Right lobe of liver (tissue), 6 donors: ENCODE measurements at regions not wholly inside any gene's neighbourhood (a gene's known extent, or its start where the extent isn't known, plus 50 kb on each side); places are given as distances from the start of the nearest gene placed in this dataset.

Experiments
- ATAC-seq, 4 donors: fragments of 200-7000 bp; cut with Tn5 transposase; one replicate each; pipeline ENCODE4 v1.9.1; 2020; ENCODE audit warnings: mild to moderate bottlenecking in 4 of 4, moderate library complexity in 4 of 4
- DNase-seq, 3 donors: peaks; one replicate each; pipeline ENCODE4 v3.0.0-alpha.2; 2020
- H3K27ac ChIP-seq, 3 donors: fragments of 200-600 bp; one replicate each; pipeline ENCODE4 v1.8.0; 2022
- H3K27me3 ChIP-seq, 2 donors: fragments of 200-600 bp; one replicate each; pipeline ENCODE4 v1.8.0; 2022
- H3K36me3 ChIP-seq, 4 donors: fragments of 200-600 bp; sonication (generic) in 1 of 4; one replicate each; pipeline versions ENCODE4 v1.5.1 to v1.8.0; 2017 to 2022; ENCODE audit warnings: control low read depth in 1 of 4
- H3K4me1 ChIP-seq, 4 donors: fragments of 200-600 bp; sonication (generic) in 1 of 4; one replicate each; pipeline versions ENCODE4 v1.5.1 to v1.8.0; 2017 to 2022; ENCODE audit warnings: control low read depth in 1 of 4
- H3K4me3 ChIP-seq, 3 donors: fragments of 200-600 bp; one replicate each; pipeline ENCODE4 v1.8.0; 2022
- H3K9me3 ChIP-seq, 4 donors: fragments of 200-600 bp; sonication (generic) in 1 of 4; one replicate each; pipeline versions ENCODE4 v1.5.1 to v1.8.0; 2017 to 2022; ENCODE audit warnings: control low read depth in 1 of 4
- POLR2A ChIP-seq: fragments of 450-650 bp; IDR thresholded peaks from one replicate; pipeline ENCODE4 v1.6.1; 2017; ENCODE audit warnings: antibody characterized with exemption, mild to moderate bottlenecking
- WGBS: methylation state at CpG from one replicate; pipeline ENCODE4 v1.1.6; 2018; ENCODE audit warnings: low coverage, low lambda C conversion rate; ENCODE audit not compliant: insufficient coverage; ENCODE audit errors: missing lambda C conversion rate; 5-methylcytosine and 5-hydroxymethylcytosine counted together
- intact Hi-C, 2 donors: fragments of 100-400 bp; cut with DNase I; formaldehyde crosslinking; loops; one replicate each; pipeline versions ENCODE4 v1.11.2 to v1.14.1; 2022
- TF ChIP-seq, protein P1 (sequence below), 4 donors: fragments of 200-600 bp in 3 of 4; fragments of 450-650 bp in 1 of 4; IDR thresholded peaks; one replicate each; pipeline versions ENCODE4 v1.5.1 to v1.8.0; 2016 to 2022; ENCODE audit warnings: antibody characterized with exemption in 4 of 4, mild to moderate bottlenecking in 2 of 4
- donor health status: DM: no; HTN: yes; CAD: no.
- donor health status: DM: no; HTN: no; CAD: no.
- donor health status: DM: no; HTN: no; CAD: no.
- donor health status: DM: no; HTN: yes; CAD: no.
- donor health status: DM: no; HTN: yes; CAD: no.

DNA sequence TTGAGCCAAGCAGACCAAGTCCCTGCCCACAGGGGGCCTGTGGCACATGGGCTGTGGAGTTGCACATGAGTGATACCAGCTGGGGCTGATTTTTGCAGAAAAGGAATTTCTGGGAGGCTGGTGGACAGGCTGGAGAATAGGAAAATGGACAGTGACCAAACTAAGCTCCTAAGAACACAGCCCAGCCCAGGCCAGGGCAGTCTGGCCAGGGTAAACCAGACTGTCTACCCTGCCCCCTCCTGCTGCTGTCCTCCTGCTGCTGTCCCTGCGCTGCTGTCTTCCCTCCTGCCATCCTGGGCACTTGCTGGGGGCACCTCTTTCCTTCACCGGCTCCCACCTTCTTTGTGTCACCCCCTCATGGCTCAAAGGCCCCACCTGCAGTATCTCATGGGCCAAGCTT is 219.2 kb downstream of the ZIC5 start:
- Histone ChIP-seq H3K36me3 (no peaks in the 10 kb centered on the region), H3K9me3 (no peaks in the 10 kb centered on the region), H3K27ac (peak overlapping the region; percentile 52 to 63 (median 57)), H3K4me1 (peaks cover 0 to 12% (median 3%) of the 10 kb centered on the region in 4 donors), H3K4me3 (no peak overlapping the region), H3K27me3 (no peaks in the 10 kb centered on the region)
- ATAC-seq (peak; percentile 7 to 52 (median 32)), DNase-seq (no peak)
- 86% methylated on average over 1 of the region's 2 CpGs for WGBS
- intact Hi-C loops = no loop called here
- TF ChIP-seq, protein P1, sequence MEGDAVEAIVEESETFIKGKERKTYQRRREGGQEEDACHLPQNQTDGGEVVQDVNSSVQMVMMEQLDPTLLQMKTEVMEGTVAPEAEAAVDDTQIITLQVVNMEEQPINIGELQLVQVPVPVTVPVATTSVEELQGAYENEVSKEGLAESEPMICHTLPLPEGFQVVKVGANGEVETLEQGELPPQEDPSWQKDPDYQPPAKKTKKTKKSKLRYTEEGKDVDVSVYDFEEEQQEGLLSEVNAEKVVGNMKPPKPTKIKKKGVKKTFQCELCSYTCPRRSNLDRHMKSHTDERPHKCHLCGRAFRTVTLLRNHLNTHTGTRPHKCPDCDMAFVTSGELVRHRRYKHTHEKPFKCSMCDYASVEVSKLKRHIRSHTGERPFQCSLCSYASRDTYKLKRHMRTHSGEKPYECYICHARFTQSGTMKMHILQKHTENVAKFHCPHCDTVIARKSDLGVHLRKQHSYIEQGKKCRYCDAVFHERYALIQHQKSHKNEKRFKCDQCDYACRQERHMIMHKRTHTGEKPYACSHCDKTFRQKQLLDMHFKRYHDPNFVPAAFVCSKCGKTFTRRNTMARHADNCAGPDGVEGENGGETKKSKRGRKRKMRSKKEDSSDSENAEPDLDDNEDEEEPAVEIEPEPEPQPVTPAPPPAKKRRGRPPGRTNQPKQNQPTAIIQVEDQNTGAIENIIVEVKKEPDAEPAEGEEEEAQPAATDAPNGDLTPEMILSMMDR (IDR thresholded peaks at IDR 0.05) = no peak
- TF ChIP-seq POLR2A = no peak

DNA sequence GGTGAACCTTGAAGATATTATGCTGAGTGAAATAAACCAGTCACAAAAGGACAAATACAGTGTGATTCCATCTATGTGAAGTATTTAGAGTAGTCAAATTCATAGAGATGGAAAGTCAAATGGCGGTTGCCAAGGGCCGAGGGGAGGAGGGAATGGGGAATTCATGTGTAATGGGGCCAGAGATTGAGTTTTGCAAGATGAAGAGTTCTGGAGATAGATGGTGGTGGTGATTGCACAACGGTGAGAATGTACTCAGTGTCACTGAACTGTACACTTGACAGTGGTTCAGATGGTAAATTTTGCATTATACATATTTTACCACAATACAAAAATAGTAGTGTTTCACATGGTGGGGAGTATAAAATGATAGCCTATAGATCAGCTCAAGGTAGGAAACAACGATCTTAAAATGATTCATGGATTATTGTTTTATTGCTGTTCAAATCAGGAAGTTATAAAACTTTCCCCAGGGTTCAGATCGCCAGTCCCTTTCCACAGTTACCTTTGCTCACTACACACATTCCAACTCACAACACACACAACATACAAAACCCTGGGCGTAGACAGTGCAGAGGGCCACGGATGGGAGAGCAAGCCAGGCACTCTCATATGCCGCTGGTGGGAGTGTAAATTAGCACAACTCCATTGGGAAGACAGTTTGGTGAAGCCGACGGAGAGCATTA is 219.9 kb downstream of the ZIC5 start:
- intact Hi-C loops = no loop called here
- Histone ChIP-seq H3K9me3 (no peaks in the 10 kb centered on the region), H3K27ac (peak overlapping the region; percentile 52 to 63 (median 57)), H3K4me3 (no peak overlapping the region), H3K4me1 (peaks cover 0 to 12% (median 3%) of the 10 kb centered on the region in 4 donors), H3K27me3 (no peaks in the 10 kb centered on the region), H3K36me3 (no peaks in the 10 kb centered on the region)
- peak; percentile 34 to 86 (median 69) for DNase-seq
- TF ChIP-seq, protein P1 (IDR thresholded peaks at IDR 0.05) = no peak
- TF ChIP-seq POLR2A = peak; percentile 43
- ATAC-seq = peak; percentile 88 to 95 (median 90)
- 20% methylated on average over 10 of the region's 10 CpGs for WGBS

DNA sequence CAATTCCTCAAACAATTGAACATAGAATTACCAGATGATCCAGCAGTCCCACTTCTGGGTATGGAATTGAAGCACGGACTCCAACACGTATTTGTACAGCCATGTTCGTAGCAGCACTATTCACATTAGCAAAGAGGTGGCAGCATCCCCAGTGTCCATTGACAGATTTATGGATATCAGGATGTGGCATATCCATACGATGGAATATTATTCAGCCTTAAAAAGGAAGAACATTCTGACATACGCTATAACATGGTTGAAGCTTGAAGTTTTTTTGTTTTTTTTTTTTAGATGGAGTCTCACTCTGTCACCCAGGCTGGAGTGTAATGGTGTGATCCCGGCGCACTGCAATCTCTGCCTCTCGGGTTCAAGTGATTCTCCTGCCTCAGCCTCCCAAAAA is 220.6 kb downstream of the ZIC5 start:
- WGBS = 98% methylated on average over 5 of the region's 8 CpGs
- TF ChIP-seq, protein P1 (IDR thresholded peaks at IDR 0.05) = no peak
- TF ChIP-seq POLR2A = no peak

DNA sequence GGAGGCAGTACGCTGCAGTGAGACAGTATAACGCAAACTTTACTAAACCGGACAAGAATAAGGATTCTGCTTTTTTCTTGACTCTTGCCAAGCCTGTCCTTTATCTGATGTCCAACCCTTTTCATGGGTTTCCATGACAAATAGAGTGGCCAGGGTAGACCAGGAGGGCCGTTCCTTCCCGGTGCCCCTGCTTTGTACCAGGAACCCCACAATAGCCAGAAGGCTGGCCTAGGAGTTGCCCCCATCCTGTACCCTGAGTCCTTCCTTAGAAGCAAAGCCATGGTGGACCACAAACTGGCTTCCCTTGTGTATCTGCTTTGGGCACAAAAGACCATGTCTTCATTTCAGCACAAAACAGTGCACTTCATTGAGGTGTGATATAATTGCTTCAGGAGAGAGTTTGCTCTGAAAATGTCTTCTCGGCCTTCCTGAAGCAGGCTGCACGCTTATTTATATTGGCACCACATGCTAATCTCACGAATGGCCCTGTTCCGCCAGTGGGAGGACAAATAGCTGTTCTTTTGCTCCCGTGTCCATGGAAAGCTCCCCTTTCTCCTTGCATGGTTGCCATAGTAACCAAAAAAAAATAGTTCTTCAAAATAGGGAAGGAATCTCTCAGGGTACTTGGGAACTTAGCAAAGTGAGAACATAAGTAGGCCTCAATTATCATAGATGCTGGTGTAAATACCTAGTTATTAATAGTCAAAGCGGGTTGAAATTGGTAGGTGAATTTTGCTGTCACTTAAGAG is 222.1 kb downstream of the ZIC5 start:
- no peak for DNase-seq
- 68% methylated on average over 8 of the region's 11 CpGs for WGBS
- ATAC-seq = no peak
- intact Hi-C loops = no loop called here
- Histone ChIP-seq H3K27ac (no peak overlapping the region), H3K4me1 (peaks cover 0 to 12% (median 3%) of the 10 kb centered on the region in 4 donors), H3K4me3 (no peak overlapping the region), H3K27me3 (no peaks in the 10 kb centered on the region), H3K9me3 (no peaks in the 10 kb centered on the region), H3K36me3 (no peaks in the 10 kb centered on the region)
- TF ChIP-seq, protein P1 (IDR thresholded peaks at IDR 0.05) = no peak
- no peak for TF ChIP-seq POLR2A

More for the DNA sequence above, 220.6 kb downstream of the ZIC5 start:
- H3K36me3 ChIP-seq = no peaks in the 10 kb centered on the region
- no peaks in the 10 kb centered on the region for H3K27me3 ChIP-seq
- ATAC-seq = no peak
- intact Hi-C loops = no loop called here
- H3K4me3 ChIP-seq = no peak overlapping the region
- H3K4me1 ChIP-seq = peaks cover 0 to 12% (median 3%) of the 10 kb centered on the region in 4 donors
- peak overlapping the region in 2 of 3 donors; percentile 34 to 63 for H3K27ac ChIP-seq
- no peaks in the 10 kb centered on the region for H3K9me3 ChIP-seq
- no peak for DNase-seq
